GM08714 (cell line): ENCODE measurements at regions not wholly inside any gene's neighbourhood (a gene's known extent, or its start where the extent isn't known, plus 50 kb on each side); places are given as distances from the start of the nearest gene placed in this dataset.

ENCODE experiments used
- H3K4me3 ChIP-seq: fragments of 200-500 bp; sonication (Bioruptor generic); 2 replicates; pipeline ENCODE4 v1.5.1; 2014; ENCODE audit warnings: mild to moderate bottlenecking, low read length, inconsistent platforms
- ZNF274 ChIP-seq: IDR thresholded peaks from 2 replicates; pipeline ENCODE4 v1.6.1; 2012; ENCODE audit warnings: mild to moderate bottlenecking, low read depth, low read length

GRCh38 chr20:11849270-11849915 is 68.3 kb upstream of the BTBD3 start:
- H3K4me3 ChIP-seq = no peak overlapping the region
- TF ChIP-seq ZNF274 = no peak

GRCh38 chr20:11849976-11850670 is 67.6 kb upstream of the BTBD3 start:
- TF ChIP-seq ZNF274 = no peak
- H3K4me3 ChIP-seq = no peak overlapping the region

- no peak for TF ChIP-seq ZNF274
These were observed 66.8 kb upstream of the BTBD3 start for GRCh38 chr20:11850901-11851300.

GRCh38 chr20:11851646-11852045 is 66.0 kb upstream of the BTBD3 start:
- H3K4me3 ChIP-seq = no peak overlapping the region
- no peak for TF ChIP-seq ZNF274

More at GRCh38 chr20:11850901-11851300, 66.8 kb upstream of the BTBD3 start:
- no peak overlapping the region for H3K4me3 ChIP-seq

GRCh38 chr20:11852189-11852588 is 65.5 kb upstream of the BTBD3 start:
- H3K4me3 ChIP-seq = no peak overlapping the region
- no peak for TF ChIP-seq ZNF274

GRCh38 chr20:11852811-11853210 is 64.9 kb upstream of the BTBD3 start:
- TF ChIP-seq ZNF274 = no peak
- no peak overlapping the region for H3K4me3 ChIP-seq

- TF ChIP-seq ZNF274 = no peak
These were observed 64.3 kb upstream of the BTBD3 start for GRCh38 chr20:11853359-11853758.

GRCh38 chr20:11861479-11861878 is 56.2 kb upstream of the BTBD3 start:
- TF ChIP-seq ZNF274 = no peak
- no peak overlapping the region for H3K4me3 ChIP-seq

More at GRCh38 chr20:11853359-11853758, 64.3 kb upstream of the BTBD3 start:
- H3K4me3 ChIP-seq = no peak overlapping the region

GRCh38 chr20:11867291-11867919 is 50.3 kb upstream of the BTBD3 start:
- no peak overlapping the region for H3K4me3 ChIP-seq
- TF ChIP-seq ZNF274 = no peak
